Sigmoid colon (tissue), 6 donors: ENCODE measurements at regions not wholly inside any gene's neighbourhood (a gene's known extent, or its start where the extent isn't known, plus 50 kb on each side); places are given as distances from the start of the nearest gene placed in this dataset.
"Not testable (repeated sequence)": the region's sequence is repeated elsewhere in the genome, so short reads cannot be mapped to it uniquely, and the experiment has no call there.

Experiments
- DNase-seq: peaks from one replicate; pipeline ENCODE4 v3.0.0-alpha.2; 2019
- H3K27ac ChIP-seq, 4 donors: fragments of 200-600 bp; sonication (generic); one replicate each; pipeline ENCODE4 v1.5.1; 2016 to 2019; ENCODE audit warnings: mild to moderate bottlenecking in 1 of 4
- H3K27me3 ChIP-seq, 3 donors: fragments of 200-600 bp; sonication (generic); one replicate each; pipeline ENCODE4 v1.5.1; 2019; ENCODE audit warnings: mild to moderate bottlenecking in 1 of 3
- H3K36me3 ChIP-seq, 4 donors: fragments of 200-600 bp; sonication (generic); one replicate each; pipeline ENCODE4 v1.5.1; 2016 to 2019
- H3K4me1 ChIP-seq, 4 donors: fragments of 200-600 bp; sonication (generic); one replicate each; pipeline ENCODE4 v1.5.1; 2017 to 2019
- H3K4me3 ChIP-seq, 4 donors: fragments of 200-600 bp; sonication (generic); one replicate each; pipeline ENCODE4 v1.5.1; 2017 to 2019; ENCODE audit warnings: mild to moderate bottlenecking in 2 of 4, moderate library complexity in 1 of 4
- H3K9me3 ChIP-seq, 4 donors: fragments of 200-600 bp in 3 of 4; sonication (generic) in 3 of 4; one replicate each; pipeline versions ENCODE4 v1.5.1 to v1.6.1; 2013 to 2019
- CTCF ChIP-seq, 4 experiments: fragments of 450-650 bp in 3 of 4; fragments of 200-600 bp in 1 of 4; IDR thresholded peaks; one replicate each; pipeline ENCODE4 v1.5.1; 2016 to 2019; ENCODE audit warnings: antibody characterized with exemption in 4 of 4, mild to moderate bottlenecking in 3 of 4, moderate library complexity in 2 of 4
- EP300 ChIP-seq, 4 donors: sonication (generic); formaldehyde crosslinking; IDR thresholded peaks; one replicate each; pipeline ENCODE4 v1.6.1; 2017; ENCODE audit warnings: antibody characterized with exemption in 4 of 4
- POLR2A ChIP-seq, 2 donors: fragments of 450-650 bp; IDR thresholded peaks; one replicate each; pipeline ENCODE4 v1.6.1; 2016; ENCODE audit warnings: antibody characterized with exemption in 2 of 2, mild to moderate bottlenecking in 2 of 2, moderate library complexity in 2 of 2
- POLR2AphosphoS5 ChIP-seq, 4 donors: sonication (generic); formaldehyde crosslinking; IDR thresholded peaks; one replicate each; pipeline ENCODE4 v1.6.1; 2017; ENCODE audit warnings: antibody characterized with exemption in 4 of 4
- WGBS, 2 donors: extraction: QIAGEN DNeasy Blood & Tissue Kit; methylation state at CpG; one replicate each; pipeline ENCODE4 v1.1.7; 2013; 5-methylcytosine and 5-hydroxymethylcytosine counted together
- intact Hi-C: fragments of 100-400 bp; cut with DNase I; formaldehyde crosslinking; loops from one replicate; pipeline ENCODE4 v1.15.1; 2023
- donor health status: healthy with polysubstance abuse.
- donor health status: healthy.

- Histone ChIP-seq H3K27ac (no peak overlapping the region), H3K4me1 (no peaks in the 10 kb centered on the region), H3K36me3 (no peaks in the 10 kb centered on the region), H3K27me3 (no peaks in the 10 kb centered on the region), H3K4me3 (no peak overlapping the region), H3K9me3 (no peaks in the 10 kb centered on the region)
- no peak for DNase-seq
- no peak for TF ChIP-seq EP300 (IDR thresholded peaks at IDR 0.05)
- TF ChIP-seq POLR2A (IDR thresholded peaks at IDR 0.05) = no peak
- TF ChIP-seq CTCF (IDR thresholded peaks at IDR 0.05) = no peak
- no peak for TF ChIP-seq POLR2AphosphoS5 (IDR thresholded peaks at IDR 0.05)
- intact Hi-C loops = no loop called here
Observed at GRCh38 chr18:11482271-11482670, 127.1 kb upstream of the SLC35G4 start.

- no peaks in the 10 kb centered on the region for H3K27me3 ChIP-seq
- no peaks in the 10 kb centered on the region for H3K4me1 ChIP-seq
- TF ChIP-seq POLR2A (IDR thresholded peaks at IDR 0.05) (no peak), CTCF (IDR thresholded peaks at IDR 0.05) (no peak), EP300 (IDR thresholded peaks at IDR 0.05) (no peak), POLR2AphosphoS5 (IDR thresholded peaks at IDR 0.05) (no peak)
- 87 to 93% methylated on average over 1 of the region's 1 CpG for WGBS, 2 donors
- H3K4me3 ChIP-seq = no peak overlapping the region
- H3K9me3 ChIP-seq = no peaks in the 10 kb centered on the region
- H3K27ac ChIP-seq = no peak overlapping the region
- no peak for DNase-seq
- intact Hi-C loops = no loop called here
- no peaks in the 10 kb centered on the region for H3K36me3 ChIP-seq
Observed at GRCh38 chr18:11480692-11481091, 128.7 kb upstream of the SLC35G4 start.

- H3K27ac ChIP-seq, H3K4me1 ChIP-seq, H3K9me3 ChIP-seq, H3K4me3 ChIP-seq, H3K36me3 ChIP-seq, DNase-seq, H3K27me3 ChIP-seq, intact Hi-C loops: not testable (repeated sequence)
- WGBS, 2 donors = 47 to 54% methylated on average over 7 of the region's 7 CpGs
Observed at GRCh38 chr18:11479031-11479430, 130.4 kb upstream of the SLC35G4 start.

GRCh38 chr18:11470941-11471340 lies 138.5 kb upstream of the SLC35G4 start:
- no peaks in the 10 kb centered on the region for H3K9me3 ChIP-seq
- intact Hi-C loops = no loop called here
- H3K27ac ChIP-seq = no peak overlapping the region
- H3K4me3 ChIP-seq = no peak overlapping the region
- H3K27me3 ChIP-seq = no peaks in the 10 kb centered on the region
- H3K4me1 ChIP-seq = no peaks in the 10 kb centered on the region
- H3K36me3 ChIP-seq = no peaks in the 10 kb centered on the region
- 75 to 76% methylated on average over 7 of the region's 7 CpGs for WGBS, 2 donors
- TF ChIP-seq POLR2AphosphoS5 (IDR thresholded peaks at IDR 0.05) (no peak), CTCF (IDR thresholded peaks at IDR 0.05) (no peak), EP300 (IDR thresholded peaks at IDR 0.05) (no peak), POLR2A (IDR thresholded peaks at IDR 0.05) (no peak)
- DNase-seq = no peak

- Histone ChIP-seq H3K4me1 (no peaks in the 10 kb centered on the region), H3K4me3 (no peak overlapping the region), H3K27me3 (no peaks in the 10 kb centered on the region), H3K27ac (no peak overlapping the region), H3K9me3 (no peaks in the 10 kb centered on the region), H3K36me3 (no peaks in the 10 kb centered on the region)
- DNase-seq = no peak
- WGBS, 2 donors = 65 to 76% methylated on average over 2 of the region's 2 CpGs
- intact Hi-C loops = no loop called here
- no peak for TF ChIP-seq POLR2A (IDR thresholded peaks at IDR 0.05)
- TF ChIP-seq EP300 (IDR thresholded peaks at IDR 0.05) = no peak
- no peak for TF ChIP-seq POLR2AphosphoS5 (IDR thresholded peaks at IDR 0.05)
- no peak for TF ChIP-seq CTCF (IDR thresholded peaks at IDR 0.05)
Observed at GRCh38 chr18:11468617-11469016, 140.8 kb upstream of the SLC35G4 start.
